GM23338 (cell line): ENCODE measurements at regions not wholly inside any gene's neighbourhood (a gene's known extent, or its start where the extent isn't known, plus 50 kb on each side); places are given as distances from the start of the nearest gene placed in this dataset.

ENCODE experiments used
- ATAC-seq: fragments of 200-7000 bp; cut with Tn5 transposase; 3 replicates; pipeline ENCODE4 v1.9.1; 2020
- DNase-seq: peaks from one replicate; pipeline ENCODE4 v3.0.0-alpha.2; 2015; ENCODE audit warnings: low spot score
- H2AFZ ChIP-seq: fragments of 200-600 bp; sonication (generic); 2 replicates; pipeline ENCODE4 v1.8.0; 2016; ENCODE audit warnings: antibody characterized with exemption, mild to moderate bottlenecking, moderate library complexity
- H3F3A ChIP-seq: fragments of 200-600 bp; sonication (generic); replicated peaks from 2 replicates; pipeline ENCODE4 v1.8.0; 2017; ENCODE audit warnings: antibody characterized with exemption, mixed run types, low read depth
- H3K27ac ChIP-seq: fragments of 200-600 bp; sonication (generic); 2 replicates; pipeline ENCODE4 v1.6.1; 2016; ENCODE audit warnings: low read depth
- H3K27me3 ChIP-seq: fragments of 200-600 bp; sonication (generic); 2 replicates; pipeline ENCODE4 v1.8.0; 2016; ENCODE audit warnings: mild to moderate bottlenecking, mixed run types, moderate library complexity; ENCODE audit not compliant: insufficient read depth
- H3K36me3 ChIP-seq: fragments of 200-600 bp; sonication (generic); 2 replicates; pipeline ENCODE4 v1.8.0; 2016; ENCODE audit warnings: mild to moderate bottlenecking; ENCODE audit not compliant: insufficient read depth
- H3K4me1 ChIP-seq: fragments of 200-600 bp; sonication (generic); 2 replicates; pipeline ENCODE4 v1.8.0; 2016; ENCODE audit warnings: mild to moderate bottlenecking, moderate library complexity; ENCODE audit not compliant: insufficient read depth
- H3K4me2 ChIP-seq: fragments of 200-600 bp; sonication (generic); 2 replicates; pipeline ENCODE4 v1.7.1; 2017; ENCODE audit warnings: mixed run types
- H3K4me3 ChIP-seq: fragments of 200-600 bp; sonication (generic); 2 replicates; pipeline ENCODE4 v1.6.1; 2016; ENCODE audit warnings: mixed run types
- H3K79me2 ChIP-seq: fragments of 200-600 bp; sonication (generic); replicated peaks from 2 replicates; pipeline ENCODE4 v1.8.0; 2017; ENCODE audit warnings: mild to moderate bottlenecking; ENCODE audit not compliant: insufficient read depth
- H3K9me2 ChIP-seq: fragments of 200-600 bp; sonication (generic); 2 replicates; pipeline ENCODE4 v1.8.0; 2017; ENCODE audit not compliant: insufficient read depth
- H4K20me1 ChIP-seq: fragments of 200-600 bp; sonication (generic); replicated peaks from 2 replicates; pipeline ENCODE4 v1.8.0; 2017; ENCODE audit warnings: mild to moderate bottlenecking; ENCODE audit not compliant: insufficient read depth
- H3K27ac Mint-ChIP-seq: 2 replicates; pipeline ENCODE4 v1.8.0; 2020; ENCODE audit warnings: inconsistent platforms, mild to moderate bottlenecking, moderate library complexity, mixed read lengths
- H3K27me3 Mint-ChIP-seq: 3 replicates; pipeline ENCODE4 v1.8.0; 2022; ENCODE audit warnings: low read depth, mild to moderate bottlenecking, moderate library complexity, mixed read lengths, inconsistent platforms; ENCODE audit not compliant: insufficient read depth, poor library complexity
- H3K36me3 Mint-ChIP-seq: 3 replicates; pipeline ENCODE4 v1.8.0; 2021; ENCODE audit warnings: low read depth, mild to moderate bottlenecking, inconsistent platforms, moderate library complexity, mixed read lengths
- H3K4me1 Mint-ChIP-seq: 3 replicates; pipeline ENCODE4 v1.8.0; 2020; ENCODE audit warnings: mild to moderate bottlenecking, inconsistent platforms, mixed read lengths
- H3K4me3 Mint-ChIP-seq: 3 replicates; pipeline ENCODE4 v1.8.0; 2021; ENCODE audit warnings: moderate library complexity, mild to moderate bottlenecking, inconsistent platforms, mixed read lengths
- H3K9me3 Mint-ChIP-seq: 3 replicates; pipeline ENCODE4 v1.8.0; 2020; ENCODE audit warnings: moderate library complexity, mild to moderate bottlenecking, inconsistent platforms, mixed read lengths
- CTCF ChIP-seq, 2 experiments: fragments of 200-600 bp in 1 of 2; sonication (generic) in 1 of 2; conservative IDR thresholded peaks; 2 replicates each; pipeline versions ENCODE4 v1.5.1 to v1.6.1; 2016 to 2017; ENCODE audit warnings: antibody characterized with exemption in 2 of 2, low read depth in 2 of 2, mild to moderate bottlenecking in 2 of 2, moderate library complexity in 1 of 2
- ETS1 ChIP-seq: IDR thresholded peaks from 2 replicates; pipeline ENCODE4 v1.6.1; 2016; ENCODE audit warnings: antibody characterized with exemption
- EZH2 ChIP-seq: fragments of 200-600 bp; sonication (generic); IDR thresholded peaks from one replicate; pipeline ENCODE4 v1.8.0; 2017; ENCODE audit warnings: antibody characterized with exemption, mild to moderate bottlenecking, low read depth; ENCODE audit not compliant: unreplicated experiment
- EZH2phosphoT487 ChIP-seq: fragments of 200-600 bp; sonication (generic); IDR thresholded peaks from one replicate; pipeline ENCODE4 v1.8.1; 2018; ENCODE audit warnings: antibody characterized with exemption; ENCODE audit not compliant: unreplicated experiment
- JUNB ChIP-seq: IDR thresholded peaks from one replicate; pipeline ENCODE4 v1.6.1; 2016; ENCODE audit warnings: antibody characterized with exemption; ENCODE audit not compliant: unreplicated experiment
- NANOG ChIP-seq: IDR thresholded peaks from 2 replicates; pipeline ENCODE4 v1.6.1; 2016; ENCODE audit warnings: antibody characterized with exemption, borderline replicate concordance
- POLR2AphosphoS5 ChIP-seq: IDR thresholded peaks from 2 replicates; pipeline ENCODE4 v1.6.1; 2016; ENCODE audit warnings: antibody characterized with exemption, low read depth
- STAT1 ChIP-seq: IDR thresholded peaks from one replicate; pipeline ENCODE4 v1.6.1; 2016; ENCODE audit warnings: antibody characterized with exemption; ENCODE audit not compliant: unreplicated experiment
- ZNF114 ChIP-seq: fragments of 250-450 bp; sonication (Bioruptor Pico); IDR thresholded peaks from 2 replicates; pipeline ENCODE4 v1.5.0; 2020; ENCODE audit warnings: mild to moderate bottlenecking, moderate library complexity
- ZNF331 ChIP-seq: fragments of 250-450 bp; sonication (Bioruptor Pico); IDR thresholded peaks from 2 replicates; pipeline ENCODE4 v1.5.0; 2020; ENCODE audit warnings: low read depth, mild to moderate bottlenecking, moderate library complexity
- TF ChIP-seq, protein P1 (sequence below): fragments of 250-450 bp; sonication (Bioruptor Pico); IDR thresholded peaks from 2 replicates; pipeline ENCODE4 v1.5.0; 2020; ENCODE audit warnings: mild to moderate bottlenecking, moderate library complexity

GRCh38 chr3:53412953-53413352 is 65.6 kb upstream of the DCP1A start:
- no peak overlapping the region for H2AFZ ChIP-seq
- H3K36me3 Mint-ChIP-seq = peaks cover 5% of the 10 kb centered on the region; the same call in 2 of the 3 replicates
- H3K4me2 ChIP-seq = no peak overlapping the region
- no peak for TF ChIP-seq EZH2
- no peak for TF ChIP-seq ZNF114 (CRISPR knock-in tag)
- no peak for TF ChIP-seq CTCF (conservative IDR thresholded peaks at IDR 0.05; ENCODE audit: low read depth in 2 of 2)
- no peak for TF ChIP-seq ZNF331 (CRISPR knock-in tag)
- TF ChIP-seq NANOG = no peak
- no peak for TF ChIP-seq JUNB
- TF ChIP-seq STAT1 = no peak
- TF ChIP-seq ETS1 = no peak
- no peak for TF ChIP-seq EZH2phosphoT487
- H3K27me3 ChIP-seq = no peaks in the 10 kb centered on the region
- H4K20me1 ChIP-seq = no peaks in the 10 kb centered on the region
- H3K79me2 ChIP-seq = no peaks in the 10 kb centered on the region
- H3K36me3 ChIP-seq = no peaks in the 10 kb centered on the region
- no peak overlapping the region for H3K4me3 Mint-ChIP-seq
- peaks cover 30% of the 10 kb centered on the region; the same call in 2 of the 3 replicates for H3K9me3 Mint-ChIP-seq
- H3K4me3 ChIP-seq = no peak overlapping the region
- no peaks in the 10 kb centered on the region; the same call in 1 of the 2 replicates for H3K9me2 ChIP-seq
- H3F3A ChIP-seq = no peaks in the 10 kb centered on the region
- H3K27me3 Mint-ChIP-seq = peaks cover 2% of the 10 kb centered on the region
- H3K27ac ChIP-seq = no peak overlapping the region
- ATAC-seq (no peak), DNase-seq (no peak)
- H3K27ac Mint-ChIP-seq = no peak overlapping the region
- no peaks in the 10 kb centered on the region for H3K4me1 ChIP-seq
- H3K4me1 Mint-ChIP-seq = no peaks in the 10 kb centered on the region

- Histone ChIP-seq H3K27me3 (no peaks in the 10 kb centered on the region), H3F3A (no peaks in the 10 kb centered on the region), H3K9me2 (no peaks in the 10 kb centered on the region; the same call in 1 of the 2 replicates), H4K20me1 (no peaks in the 10 kb centered on the region), H3K4me1 (no peaks in the 10 kb centered on the region), H2AFZ (no peak overlapping the region), H3K79me2 (no peaks in the 10 kb centered on the region), H3K4me3 (no peak overlapping the region), H3K27ac (no peak overlapping the region), H3K36me3 (no peaks in the 10 kb centered on the region), H3K4me2 (no peak overlapping the region)
- ATAC-seq (no peak), DNase-seq (peak; percentile 23)
- Mint-ChIP-seq H3K27ac (no peak overlapping the region), H3K27me3 (no peaks in the 10 kb centered on the region), H3K9me3 (peaks cover 26% of the 10 kb centered on the region; the same call in 2 of the 3 replicates), H3K4me1 (no peaks in the 10 kb centered on the region), H3K4me3 (no peak overlapping the region), H3K36me3 (peaks cover 5% of the 10 kb centered on the region; the same call in 2 of the 3 replicates)
- TF ChIP-seq JUNB = no peak
- no peak for TF ChIP-seq POLR2AphosphoS5
- TF ChIP-seq ZNF114 (CRISPR knock-in tag) = no peak
- TF ChIP-seq, protein P1, sequence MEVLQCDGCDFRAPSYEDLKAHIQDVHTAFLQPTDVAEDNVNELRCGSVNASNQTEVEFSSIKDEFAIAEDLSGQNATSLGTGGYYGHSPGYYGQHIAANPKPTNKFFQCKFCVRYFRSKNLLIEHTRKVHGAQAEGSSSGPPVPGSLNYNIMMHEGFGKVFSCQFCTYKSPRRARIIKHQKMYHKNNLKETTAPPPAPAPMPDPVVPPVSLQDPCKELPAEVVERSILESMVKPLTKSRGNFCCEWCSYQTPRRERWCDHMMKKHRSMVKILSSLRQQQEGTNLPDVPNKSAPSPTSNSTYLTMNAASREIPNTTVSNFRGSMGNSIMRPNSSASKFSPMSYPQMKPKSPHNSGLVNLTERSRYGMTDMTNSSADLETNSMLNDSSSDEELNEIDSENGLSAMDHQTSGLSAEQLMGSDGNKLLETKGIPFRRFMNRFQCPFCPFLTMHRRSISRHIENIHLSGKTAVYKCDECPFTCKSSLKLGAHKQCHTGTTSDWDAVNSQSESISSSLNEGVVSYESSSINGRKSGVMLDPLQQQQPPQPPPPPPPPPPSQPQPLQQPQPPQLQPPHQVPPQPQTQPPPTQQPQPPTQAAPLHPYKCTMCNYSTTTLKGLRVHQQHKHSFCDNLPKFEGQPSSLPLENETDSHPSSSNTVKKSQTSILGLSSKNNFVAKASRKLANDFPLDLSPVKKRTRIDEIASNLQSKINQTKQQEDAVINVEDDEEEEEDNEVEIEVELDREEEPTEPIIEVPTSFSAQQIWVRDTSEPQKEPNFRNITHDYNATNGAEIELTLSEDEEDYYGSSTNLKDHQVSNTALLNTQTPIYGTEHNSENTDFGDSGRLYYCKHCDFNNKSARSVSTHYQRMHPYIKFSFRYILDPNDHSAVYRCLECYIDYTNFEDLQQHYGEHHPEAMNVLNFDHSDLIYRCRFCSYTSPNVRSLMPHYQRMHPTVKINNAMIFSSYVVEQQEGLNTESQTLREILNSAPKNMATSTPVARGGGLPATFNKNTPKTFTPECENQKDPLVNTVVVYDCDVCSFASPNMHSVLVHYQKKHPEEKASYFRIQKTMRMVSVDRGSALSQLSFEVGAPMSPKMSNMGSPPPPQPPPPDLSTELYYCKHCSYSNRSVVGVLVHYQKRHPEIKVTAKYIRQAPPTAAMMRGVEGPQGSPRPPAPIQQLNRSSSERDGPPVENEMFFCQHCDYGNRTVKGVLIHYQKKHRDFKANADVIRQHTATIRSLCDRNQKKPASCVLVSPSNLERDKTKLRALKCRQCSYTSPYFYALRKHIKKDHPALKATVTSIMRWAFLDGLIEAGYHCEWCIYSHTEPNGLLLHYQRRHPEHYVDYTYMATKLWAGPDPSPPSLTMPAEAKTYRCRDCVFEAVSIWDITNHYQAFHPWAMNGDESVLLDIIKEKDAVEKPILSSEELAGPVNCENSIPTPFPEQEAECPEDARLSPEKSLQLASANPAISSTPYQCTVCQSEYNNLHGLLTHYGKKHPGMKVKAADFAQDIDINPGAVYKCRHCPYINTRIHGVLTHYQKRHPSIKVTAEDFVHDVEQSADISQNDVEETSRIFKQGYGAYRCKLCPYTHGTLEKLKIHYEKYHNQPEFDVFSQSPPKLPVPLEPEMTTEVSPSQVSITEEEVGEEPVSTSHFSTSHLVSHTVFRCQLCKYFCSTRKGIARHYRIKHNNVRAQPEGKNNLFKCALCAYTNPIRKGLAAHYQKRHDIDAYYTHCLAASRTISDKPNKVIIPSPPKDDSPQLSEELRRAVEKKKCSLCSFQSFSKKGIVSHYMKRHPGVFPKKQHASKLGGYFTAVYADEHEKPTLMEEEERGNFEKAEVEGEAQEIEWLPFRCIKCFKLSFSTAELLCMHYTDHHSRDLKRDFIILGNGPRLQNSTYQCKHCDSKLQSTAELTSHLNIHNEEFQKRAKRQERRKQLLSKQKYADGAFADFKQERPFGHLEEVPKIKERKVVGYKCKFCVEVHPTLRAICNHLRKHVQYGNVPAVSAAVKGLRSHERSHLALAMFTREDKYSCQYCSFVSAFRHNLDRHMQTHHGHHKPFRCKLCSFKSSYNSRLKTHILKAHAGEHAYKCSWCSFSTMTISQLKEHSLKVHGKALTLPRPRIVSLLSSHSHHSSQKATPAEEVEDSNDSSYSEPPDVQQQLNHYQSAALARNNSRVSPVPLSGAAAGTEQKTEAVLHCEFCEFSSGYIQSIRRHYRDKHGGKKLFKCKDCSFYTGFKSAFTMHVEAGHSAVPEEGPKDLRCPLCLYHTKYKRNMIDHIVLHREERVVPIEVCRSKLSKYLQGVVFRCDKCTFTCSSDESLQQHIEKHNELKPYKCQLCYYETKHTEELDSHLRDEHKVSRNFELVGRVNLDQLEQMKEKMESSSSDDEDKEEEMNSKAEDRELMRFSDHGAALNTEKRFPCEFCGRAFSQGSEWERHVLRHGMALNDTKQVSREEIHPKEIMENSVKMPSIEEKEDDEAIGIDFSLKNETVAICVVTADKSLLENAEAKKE = no peak
Measured at GRCh38 chr3:53416530-53416929, 69.2 kb upstream of the DCP1A start.
